SK-N-MC (cell line): ENCODE measurements at regions not wholly inside any gene's neighbourhood (a gene's known extent, or its start where the extent isn't known, plus 50 kb on each side); places are given as distances from the start of the nearest gene placed in this dataset.

ENCODE experiments used
- EZH2 ChIP-seq: fragments of 200-600 bp; sonication (generic); IDR thresholded peaks from one replicate; pipeline ENCODE4 v1.6.1; 2017; ENCODE audit warnings: antibody characterized with exemption
- FOXP2 ChIP-seq: optimal IDR thresholded peaks from 2 replicates; pipeline ENCODE3; 2011; ENCODE audit warnings: mild to moderate bottlenecking, moderate library complexity; ENCODE audit not compliant: insufficient read depth; ENCODE audit errors: extremely low read length, control extremely low read depth
- POLR2AphosphoS5 ChIP-seq: IDR thresholded peaks from 2 replicates; pipeline ENCODE4 v1.6.1; 2012; ENCODE audit warnings: mild to moderate bottlenecking, low read depth, low read length, borderline replicate concordance

DNA sequence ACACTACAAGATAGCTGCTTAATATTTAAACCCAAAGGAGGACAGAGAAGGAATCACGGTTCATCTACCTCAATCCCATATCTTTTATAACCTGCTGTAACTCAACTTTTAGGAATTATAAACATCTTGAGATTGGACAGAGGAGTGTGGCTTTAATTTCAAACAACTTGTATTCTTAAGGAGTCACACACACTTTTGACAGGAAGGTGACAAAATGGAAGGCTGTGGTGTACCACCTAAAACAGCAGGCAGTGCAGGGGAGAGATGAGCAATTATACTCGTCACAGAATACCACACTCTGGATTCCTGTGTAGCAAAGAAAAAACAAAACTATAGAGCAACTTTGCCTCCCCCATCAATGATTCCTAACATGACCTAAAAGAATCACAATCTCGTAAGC is 194.8 kb downstream of the ZEB2 start:
- TF ChIP-seq POLR2AphosphoS5, result no peak
- TF ChIP-seq EZH2, result no peak
- no peak for TF ChIP-seq FOXP2
